NCI-H524 (cell line): ENCODE measurements at regions not wholly inside any gene's neighbourhood (a gene's known extent, or its start where the extent isn't known, plus 50 kb on each side); places are given as distances from the start of the nearest gene placed in this dataset.

Source experiments
- DNase-seq, 2 experiments: peaks; one replicate each; lab custom pipeline; 2025; lab: John Stamatoyannopoulos, UW

GRCh38 chr15:87357637-87358313 lies 898.8 kb downstream of the NTRK3 start:
- DNase-seq, result peak; percentile 31 to 41

- DNase-seq, result no peak
Measured at GRCh38 chr15:87355946-87356345, 900.6 kb downstream of the NTRK3 start.

- no peak for DNase-seq
Measured at GRCh38 chr15:87354661-87355410, 901.7 kb downstream of the NTRK3 start.

GRCh38 chr15:87349181-87349580 lies 907.4 kb downstream of the NTRK3 start:
- DNase-seq, result peak in 1 of 2 experiments; percentile 13

- DNase-seq, result no peak
Measured at GRCh38 chr15:87348746-87349145, 907.8 kb downstream of the NTRK3 start.

- no peak for DNase-seq
Measured at GRCh38 chr15:87347806-87348515, 908.6 kb downstream of the NTRK3 start.

DNA sequence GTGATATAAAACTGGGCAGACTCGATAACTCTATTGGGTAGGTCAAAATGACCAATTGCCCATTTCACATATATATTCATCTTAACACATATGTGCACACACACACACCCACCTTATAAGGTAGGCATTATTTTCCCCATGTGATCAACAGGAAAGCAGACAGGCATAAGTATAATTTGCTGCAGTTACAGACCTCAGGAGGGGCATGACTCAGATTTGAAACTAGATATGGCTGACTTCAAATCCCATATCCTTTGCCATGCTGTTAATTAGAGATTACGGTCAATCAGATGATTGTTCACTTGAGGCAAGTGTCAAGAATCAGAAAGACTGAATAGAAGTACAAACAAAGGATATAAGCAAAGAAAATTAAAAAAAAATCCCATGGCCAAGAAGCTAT lies 910.6 kb downstream of the NTRK3 start:
- DNase-seq, result no peak

DNA sequence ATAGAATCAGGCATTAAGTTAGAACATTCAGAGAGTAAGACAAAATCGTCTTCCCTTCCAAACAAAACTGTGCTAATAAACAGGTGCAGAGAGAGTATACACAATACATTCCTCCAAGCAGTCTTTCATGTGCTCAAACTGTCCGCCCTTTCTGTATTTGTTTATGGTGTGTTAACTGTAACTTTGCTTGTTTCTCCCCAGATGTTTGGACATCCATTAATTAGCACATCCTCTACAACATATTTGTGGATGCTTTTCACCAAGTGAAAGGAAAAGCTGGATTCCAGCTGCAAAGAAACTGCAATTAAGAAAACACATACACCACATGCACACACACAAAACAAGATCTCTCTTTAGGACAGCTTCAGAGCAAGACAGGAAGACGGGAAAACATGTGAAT lies 912.6 kb downstream of the NTRK3 start:
- no peak for DNase-seq

DNA sequence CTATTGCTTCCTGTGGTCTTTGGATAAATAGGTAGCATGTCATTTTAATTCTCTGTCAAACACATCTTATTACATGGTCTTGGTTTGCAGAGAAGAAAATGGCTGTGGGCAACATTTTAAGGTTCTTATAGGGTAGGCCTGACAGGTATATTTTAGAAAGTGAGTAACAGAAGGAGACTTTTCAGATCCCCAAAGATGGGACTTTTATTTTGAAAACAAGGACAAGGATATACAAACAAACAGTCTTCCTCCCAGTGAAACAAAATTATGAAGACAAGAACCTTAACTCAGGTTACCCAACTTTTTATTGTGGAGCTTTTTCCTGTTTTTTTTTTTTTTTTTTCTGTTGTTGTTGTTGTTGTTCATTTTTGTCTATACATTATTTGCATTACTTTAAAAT lies 916.2 kb downstream of the NTRK3 start:
- DNase-seq, result no peak

- no peak for DNase-seq
Measured at GRCh38 chr15:87326269-87326668, 930.3 kb downstream of the NTRK3 start.

- DNase-seq, result no peak
Measured at GRCh38 chr15:87322870-87323269, 933.7 kb downstream of the NTRK3 start.

DNA sequence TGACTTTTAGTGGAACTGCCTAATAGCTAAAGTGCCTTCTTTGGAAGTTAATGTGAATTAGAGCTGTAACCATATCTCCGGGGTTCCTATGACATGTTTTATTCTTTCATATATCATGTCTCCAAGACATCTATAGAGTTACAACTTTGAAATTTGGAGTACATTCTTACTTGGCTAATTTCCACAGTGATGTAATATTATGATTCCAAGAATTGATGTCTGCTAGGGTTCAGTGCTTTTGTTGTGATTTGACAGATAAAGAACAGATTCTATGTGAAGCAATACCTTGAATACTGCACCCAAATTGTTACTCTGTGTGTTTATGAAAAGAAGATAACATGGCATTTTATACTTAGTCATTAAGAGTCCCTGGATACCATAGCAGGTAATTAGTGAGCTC lies 934.3 kb downstream of the NTRK3 start:
- no peak for DNase-seq

- no peak for DNase-seq
Measured at GRCh38 chr15:87317900-87318299, 938.6 kb downstream of the NTRK3 start.

DNA sequence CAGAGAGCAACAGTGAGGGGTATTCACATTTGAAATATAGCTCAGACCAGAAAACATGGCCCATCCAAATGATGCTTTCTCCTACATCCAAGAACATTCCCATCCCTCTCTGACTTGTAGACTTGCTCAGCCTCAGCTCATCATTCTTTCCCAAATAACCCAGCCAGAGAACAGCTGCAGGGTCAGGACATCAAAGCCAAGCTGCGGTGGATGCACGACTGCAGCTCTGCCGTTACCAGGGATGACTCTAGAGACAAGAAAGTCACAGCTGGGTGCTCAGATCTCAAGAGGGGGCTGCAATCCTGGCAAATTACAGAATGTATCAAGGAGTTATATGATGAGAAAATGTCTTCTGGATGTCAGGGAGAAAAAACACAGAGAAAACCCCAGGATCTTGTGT lies 944.3 kb downstream of the NTRK3 start:
- DNase-seq, result no peak

- no peak for DNase-seq
Measured at GRCh38 chr15:87300146-87300545, 956.4 kb downstream of the NTRK3 start.

GRCh38 chr15:87294854-87295253 lies 961.7 kb downstream of the NTRK3 start:
- DNase-seq, result no peak

DNA sequence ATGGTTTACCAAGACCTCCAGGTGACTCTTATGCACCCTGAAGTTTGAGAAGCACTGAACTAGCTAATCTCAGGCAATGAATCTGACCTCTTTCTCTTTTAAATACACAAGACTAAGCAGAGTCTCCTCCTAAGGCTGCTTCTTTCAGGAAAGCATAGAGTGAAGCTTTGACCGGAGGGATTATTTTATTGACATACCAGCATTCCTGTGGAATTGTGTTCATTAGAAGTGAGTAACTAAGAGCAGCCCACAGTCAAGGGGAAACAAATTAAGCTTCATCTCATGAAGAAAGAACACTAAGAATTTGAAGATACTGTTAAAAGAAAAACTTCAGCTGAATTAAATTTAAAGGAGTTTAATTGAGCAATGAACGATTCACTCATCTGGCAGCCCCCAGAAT lies 963.5 kb downstream of the NTRK3 start:
- no peak for DNase-seq

GRCh38 chr15:87287156-87287555 lies 969.4 kb downstream of the NTRK3 start:
- DNase-seq, result no peak

GRCh38 chr15:87269566-87269965 lies 987.0 kb downstream of the NTRK3 start:
- DNase-seq, result no peak

- no peak for DNase-seq
Measured at GRCh38 chr15:87268675-87269074, 987.9 kb downstream of the NTRK3 start.

DNA sequence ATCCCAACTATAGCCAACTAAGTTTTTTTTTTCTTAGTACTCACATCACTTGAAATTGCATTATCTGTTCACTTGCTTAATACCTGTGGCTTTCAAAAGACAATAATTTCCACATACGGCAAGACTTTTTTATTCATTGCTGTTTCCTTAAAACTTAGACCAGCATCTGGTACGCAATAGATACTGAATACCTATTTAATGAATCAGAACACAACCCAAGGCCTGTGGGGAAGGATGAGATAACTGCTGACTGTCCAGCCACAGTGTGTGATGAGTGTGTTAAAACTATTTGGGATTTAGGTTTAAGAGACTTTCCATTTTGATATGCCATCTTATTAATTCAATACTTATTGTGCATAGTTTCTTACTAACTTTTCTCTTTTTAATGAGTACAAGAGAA lies 988.7 kb downstream of the NTRK3 start:
- DNase-seq, result no peak

DNA sequence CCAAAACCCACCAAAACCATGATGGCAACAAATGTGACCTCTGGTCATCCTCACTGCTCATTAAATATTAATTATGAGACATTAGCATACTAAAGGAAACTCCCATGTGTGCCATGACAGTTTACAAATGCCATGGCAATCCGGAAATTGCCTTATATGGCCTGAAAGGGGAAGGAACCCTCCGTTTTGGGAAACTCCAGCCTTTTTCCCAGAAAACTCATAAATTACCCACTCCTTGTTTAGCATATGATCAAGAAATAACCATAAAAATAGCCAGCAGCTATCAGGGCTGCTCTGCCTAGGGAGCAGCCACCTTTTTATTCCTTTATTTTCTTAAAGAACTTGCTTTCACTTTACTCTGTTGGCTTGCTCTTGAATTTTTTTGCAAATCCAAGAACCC lies 992.7 kb downstream of the NTRK3 start:
- no peak for DNase-seq

GRCh38 chr15:87263296-87263695 lies 993.2 kb downstream of the NTRK3 start:
- no peak for DNase-seq
